ENCODE measurements at regions not wholly inside any gene's neighbourhood (a gene's known extent, or its start where the extent isn't known, plus 50 kb on each side); places are given as distances from the start of the nearest gene placed in this dataset.

DNA sequence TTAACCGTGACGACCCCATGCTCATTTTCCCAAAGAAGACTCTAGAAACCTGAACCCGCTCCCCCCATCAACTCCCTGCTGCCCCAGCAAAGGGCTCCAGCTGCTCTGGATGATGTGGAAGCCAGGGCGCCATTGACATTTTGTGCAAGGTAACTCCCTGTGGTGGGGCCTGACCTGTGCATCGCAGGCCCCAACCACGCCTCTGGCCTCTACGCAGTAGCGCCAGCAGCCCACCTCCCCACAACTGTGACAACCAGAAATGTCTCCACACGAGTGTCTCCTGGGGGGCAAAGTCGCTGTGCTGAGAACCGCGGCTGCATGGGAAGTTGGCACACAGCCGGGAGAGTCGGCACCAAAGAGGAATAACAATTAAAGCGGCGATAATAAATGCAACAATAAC, 86.9 kb upstream of the PRR5 start:
- no peak for DNase-seq (ENCODE audit: low read depth, low spot score)

DNA sequence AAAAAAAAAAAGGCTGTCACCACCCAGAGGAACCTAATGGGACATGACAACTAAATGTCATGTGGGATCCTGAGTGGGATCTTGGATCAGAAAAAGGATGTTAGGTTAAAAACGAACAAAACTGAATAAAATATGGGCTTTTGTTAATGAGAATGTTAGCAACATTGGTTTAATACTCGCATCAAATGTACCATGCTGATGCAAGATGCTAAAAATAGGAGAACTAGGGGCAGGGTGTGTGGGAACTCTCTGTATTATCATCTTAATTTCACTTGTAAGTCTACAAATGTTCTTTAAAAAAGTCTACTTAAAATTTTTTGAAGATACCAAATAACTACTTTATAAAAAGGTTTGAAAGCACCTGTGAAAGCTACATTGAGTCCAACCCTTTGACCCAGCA, 88.8 kb upstream of the PRR5 start:
- DNase-seq (ENCODE audit: low read depth, low spot score): no peak

DNA sequence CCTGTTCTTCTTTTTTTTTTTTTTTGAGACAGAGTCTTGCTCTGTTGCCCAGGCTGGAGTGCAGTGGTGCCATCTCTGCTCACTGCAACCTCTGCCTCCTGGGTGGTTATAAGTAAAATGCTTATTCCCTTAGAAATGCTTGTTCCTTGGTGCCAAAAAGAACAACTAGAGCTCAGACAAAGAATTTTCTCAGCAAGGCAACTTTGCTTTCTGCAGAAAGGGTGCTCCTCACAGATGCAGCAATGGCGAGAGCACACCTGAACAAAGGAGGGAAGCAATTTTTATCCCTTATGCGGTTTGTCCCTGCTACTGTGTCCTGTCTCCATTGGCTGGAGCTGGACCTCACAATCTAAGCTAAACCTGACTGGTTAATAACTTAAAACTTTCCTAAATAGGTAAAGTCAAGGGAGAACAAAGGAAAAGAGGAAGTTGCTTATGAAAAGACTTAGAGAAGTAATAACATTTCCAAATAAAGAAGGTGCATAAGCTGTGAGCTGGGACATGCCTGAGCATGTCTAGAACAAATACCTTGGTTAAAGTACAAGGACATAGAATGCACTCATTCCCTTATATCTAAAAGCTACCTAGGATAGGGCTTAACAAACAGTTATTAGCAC, 90.0 kb upstream of the PRR5 start:
- no peak for DNase-seq (ENCODE audit: low read depth, low spot score)

DNA sequence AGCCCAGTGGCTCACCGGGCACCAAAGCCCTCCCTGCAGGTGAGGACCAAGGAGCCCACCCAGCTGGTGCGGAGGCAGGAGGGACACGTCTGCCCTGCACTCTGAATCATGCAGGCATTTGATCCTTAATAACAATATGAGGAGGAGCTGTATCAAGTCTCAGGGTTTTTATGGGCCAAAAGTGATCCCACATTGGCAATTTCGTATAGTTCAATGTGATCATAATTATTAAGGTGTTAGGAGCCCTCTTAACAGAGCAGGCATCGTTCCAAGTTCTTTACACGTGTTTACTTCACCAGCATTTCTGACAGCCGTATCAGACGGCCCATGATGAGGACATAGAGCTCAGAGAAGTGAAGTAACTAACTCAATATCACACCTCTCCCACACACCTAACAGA, 91.9 kb upstream of the PRR5 start:
- no peak for DNase-seq (ENCODE audit: low read depth, low spot score)

DNA sequence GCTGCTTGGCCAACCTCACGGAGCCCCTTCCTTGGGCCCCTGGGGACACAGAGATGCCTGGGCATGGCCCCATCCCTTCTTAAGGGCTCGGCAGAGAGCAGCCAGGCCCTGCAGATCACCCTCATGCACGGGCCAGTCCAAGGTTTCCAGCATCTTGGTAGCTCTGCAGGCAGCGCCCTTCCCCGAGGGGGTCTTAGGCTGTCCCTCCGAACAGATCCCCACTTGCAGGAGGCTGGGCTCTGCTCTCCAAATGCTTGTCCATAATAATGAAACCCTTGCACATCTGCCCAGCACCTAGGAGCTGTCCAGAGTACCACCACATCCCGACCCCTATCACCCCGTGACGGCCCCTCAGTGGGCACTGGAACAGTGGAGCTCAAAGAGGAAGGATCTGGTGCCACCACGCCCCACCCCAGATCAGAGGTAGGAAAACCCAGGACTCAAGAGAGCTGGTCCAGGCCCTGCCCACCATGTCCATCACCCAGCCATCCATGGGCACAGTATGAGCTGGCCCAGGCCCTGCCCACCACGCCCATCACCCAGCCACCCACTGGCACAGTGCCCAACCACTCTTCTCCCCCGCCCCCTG, 92.5 kb upstream of the PRR5 start:
- DNase-seq (ENCODE audit: low read depth, low spot score): no peak

DNA sequence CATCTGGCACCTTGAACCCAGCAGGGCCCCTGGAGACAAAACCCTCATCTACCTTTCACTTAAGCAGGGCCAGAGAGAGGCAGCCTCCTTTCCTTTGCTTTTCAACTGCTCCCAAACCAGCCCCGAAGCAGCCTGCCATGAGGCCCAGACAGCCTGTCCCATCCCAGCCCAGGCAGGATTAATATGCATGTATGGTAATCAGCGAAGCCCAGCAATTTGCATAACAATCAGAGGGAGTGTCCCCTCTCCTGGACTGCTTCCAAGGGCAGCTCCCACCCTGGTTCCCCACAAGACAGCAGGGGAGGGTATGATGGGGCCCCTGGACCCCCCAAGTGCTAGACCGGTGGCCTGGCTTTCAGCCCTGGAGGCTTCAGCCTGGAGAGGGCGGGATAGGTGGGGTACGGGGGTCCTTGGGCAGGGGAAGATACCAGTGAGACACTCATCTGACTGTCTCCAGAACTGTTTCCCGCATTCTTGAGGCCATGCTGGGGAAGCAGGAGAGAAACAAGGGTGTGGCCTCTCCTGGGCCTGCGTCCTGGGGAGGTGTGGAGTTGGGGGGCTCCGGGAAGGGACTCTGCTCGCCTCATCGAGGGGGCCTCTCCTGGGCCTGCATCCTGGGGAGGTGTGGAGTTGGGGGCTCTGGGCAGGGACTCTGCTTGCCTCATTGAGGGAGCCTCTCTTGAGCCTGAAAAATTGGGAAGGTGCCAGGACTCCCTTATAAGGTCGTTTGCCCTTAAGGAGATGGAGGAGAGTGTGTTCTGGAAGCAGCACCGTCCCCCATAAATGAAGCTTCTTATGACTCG, 93.2 kb upstream of the PRR5 start:
- DNase-seq (ENCODE audit: low read depth, low spot score): no peak

DNA sequence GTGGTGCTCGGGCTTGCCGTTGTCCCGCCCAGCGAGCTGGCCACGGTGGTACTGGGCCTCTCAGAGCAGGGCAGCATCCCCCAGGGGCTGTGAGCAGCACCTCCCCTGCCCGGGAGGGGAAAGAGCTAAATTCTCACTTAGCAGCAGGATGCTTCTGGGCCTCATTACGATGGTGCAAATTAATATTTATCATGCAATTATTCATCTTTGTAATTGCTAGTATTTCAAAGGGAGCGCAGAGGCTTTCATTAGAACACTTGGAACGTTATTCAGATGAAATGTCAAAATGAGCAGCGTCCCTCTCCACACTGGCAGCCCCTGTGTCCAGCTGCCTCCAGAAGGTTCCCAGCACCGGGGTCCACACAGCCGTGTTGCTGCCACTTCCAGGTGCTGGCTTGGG, 95.9 kb upstream of the PRR5 start:
- DNase-seq (ENCODE audit: low read depth, low spot score): no peak

DNA sequence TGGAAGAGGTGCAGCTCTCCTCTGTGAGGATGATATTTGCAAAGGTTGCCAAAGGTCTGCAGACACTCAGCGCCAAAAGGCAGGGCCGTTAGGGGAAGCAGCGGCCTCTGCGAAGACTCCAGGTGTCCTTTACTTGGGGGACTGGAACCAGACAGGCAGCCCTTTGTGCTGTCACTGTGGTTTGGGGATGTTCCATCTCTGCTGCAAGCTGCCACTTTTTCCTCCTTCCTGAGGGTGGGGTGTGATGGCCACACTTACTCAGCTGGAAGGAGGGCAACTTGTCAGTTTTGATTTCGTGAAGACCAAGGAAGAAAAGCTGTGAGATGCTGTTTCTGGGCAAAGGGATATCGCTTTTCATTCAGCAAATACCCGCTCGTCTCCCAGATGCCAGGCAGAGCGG, 96.5 kb upstream of the PRR5 start:
- DNase-seq (ENCODE audit: low read depth, low spot score): no peak

DNA sequence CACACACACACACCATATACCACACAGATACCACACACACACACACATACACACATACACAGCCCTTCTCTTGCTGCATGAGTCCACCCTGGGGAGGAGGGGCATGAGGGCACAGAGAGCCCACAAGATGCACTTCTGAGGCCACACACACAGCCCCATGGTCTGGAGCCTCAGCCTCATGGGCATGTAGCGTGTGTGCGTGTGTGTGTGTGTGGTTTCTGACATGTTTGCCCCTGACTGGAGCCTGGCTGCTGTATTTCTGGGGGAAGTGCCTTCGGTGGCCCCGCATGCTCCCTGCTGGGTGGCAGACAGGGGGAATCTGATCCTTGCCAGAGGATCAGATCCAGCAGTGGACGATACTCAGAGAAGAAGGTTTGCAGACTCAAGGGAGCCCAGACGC, 97.0 kb upstream of the PRR5 start:
- DNase-seq (ENCODE audit: low read depth, low spot score): no peak

DNA sequence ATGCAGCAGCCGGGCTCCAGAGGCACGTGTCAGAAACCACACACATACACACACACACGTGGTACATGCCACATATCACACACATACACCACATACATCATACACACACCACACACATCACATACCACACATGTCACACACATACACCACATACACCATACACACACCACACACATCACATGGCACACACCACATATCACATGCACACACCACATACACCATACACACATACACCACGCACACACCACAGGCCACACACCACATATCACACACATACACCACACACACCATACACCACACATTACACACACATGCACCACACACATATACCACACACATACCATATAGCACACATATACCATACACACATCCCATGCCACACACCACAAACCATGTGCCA, 97.5 kb upstream of the PRR5 start:
- DNase-seq (ENCODE audit: low read depth, low spot score): no peak

DNA sequence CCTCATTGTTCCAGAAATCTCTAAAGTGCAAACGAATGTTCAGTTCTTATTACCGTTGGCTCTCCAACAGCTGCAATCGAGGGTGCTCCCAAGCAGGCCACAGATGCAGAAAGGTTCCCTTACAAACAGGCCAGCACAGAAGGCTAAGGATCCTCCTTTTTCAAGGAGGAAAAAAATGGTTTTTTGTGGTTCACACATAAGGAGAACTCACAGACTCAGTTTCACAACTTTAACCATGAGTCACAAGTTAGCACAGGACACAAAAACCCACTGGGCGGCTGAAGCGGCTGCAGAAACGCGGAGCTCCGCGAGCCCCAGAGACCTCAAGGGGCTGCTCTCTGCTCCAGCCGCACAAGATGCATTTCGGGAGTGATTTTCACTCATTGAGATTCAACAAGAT, 98.2 kb upstream of the PRR5 start:
- DNase-seq (ENCODE audit: low read depth, low spot score): no peak

DNA sequence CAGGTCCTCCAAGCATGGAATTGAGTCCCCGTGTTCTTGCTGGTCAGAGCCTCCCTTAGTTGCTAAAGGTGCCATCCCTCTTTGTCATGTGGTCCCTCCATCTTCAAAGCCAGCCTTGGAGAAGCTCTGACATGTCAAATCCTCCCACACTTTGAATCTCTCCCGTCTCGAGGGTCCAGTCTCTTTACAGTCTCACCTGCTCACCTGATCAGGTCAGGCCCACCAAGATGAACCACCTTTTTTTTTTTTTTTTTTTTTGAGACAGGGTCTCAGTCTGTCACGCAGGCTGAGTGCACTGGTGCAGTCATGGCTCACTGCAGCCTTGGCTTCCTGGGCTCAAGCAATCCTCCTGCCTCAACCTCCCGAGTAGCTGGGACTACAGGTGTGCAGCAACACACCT, 100.3 kb upstream of the PRR5 start:
- DNase-seq (ENCODE audit: low read depth, low spot score): no peak

DNA sequence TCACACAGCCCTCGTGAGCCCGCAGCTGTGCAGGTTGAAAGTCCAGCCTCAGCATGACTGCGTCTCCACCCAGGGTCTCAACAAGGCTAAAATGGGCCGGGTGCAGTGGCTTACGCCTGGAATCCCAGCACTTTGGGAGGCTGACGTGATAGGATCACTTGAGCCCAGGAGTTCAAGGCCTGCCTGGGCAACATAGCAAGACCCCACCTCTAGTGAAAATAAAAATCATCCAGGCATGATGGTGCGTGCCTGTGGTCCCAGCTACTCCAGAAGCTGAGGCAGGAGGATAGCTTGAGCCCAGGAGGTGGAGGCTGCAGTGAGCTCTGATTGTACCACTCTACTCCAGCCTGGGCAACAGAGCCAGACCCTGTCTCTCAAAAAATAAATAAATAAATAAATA, 100.8 kb upstream of the PRR5 start:
- DNase-seq (ENCODE audit: low read depth, low spot score): no peak

DNA sequence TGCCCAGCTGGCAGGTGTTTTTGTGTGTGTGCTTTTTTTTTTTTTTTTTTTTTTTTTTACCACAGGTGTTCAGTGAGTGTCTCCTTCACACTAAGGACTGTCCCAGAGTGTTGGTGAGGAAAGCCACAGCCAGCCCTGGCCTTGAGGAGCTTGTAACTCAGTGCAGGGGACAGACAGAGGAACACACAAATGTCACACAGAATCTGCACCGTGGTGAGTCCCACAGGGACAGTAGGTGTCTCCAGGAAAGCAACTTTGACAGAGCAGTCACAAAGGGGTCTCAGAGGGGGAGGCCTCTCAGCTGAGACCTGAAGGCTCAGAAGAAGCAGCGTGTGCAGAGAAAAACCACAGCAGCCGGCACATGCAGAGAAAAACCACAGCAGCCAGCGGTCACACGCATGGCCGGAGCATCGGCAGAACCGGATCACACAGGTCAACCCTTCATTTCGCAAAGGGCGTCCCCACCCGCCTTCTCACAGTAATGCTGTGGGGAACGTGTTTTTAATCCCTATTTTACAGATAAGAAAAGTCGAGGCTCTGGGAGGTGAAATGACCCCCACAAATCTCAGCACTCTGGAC, 101.7 kb upstream of the PRR5 start:
- DNase-seq (ENCODE audit: low read depth, low spot score): no peak

DNA sequence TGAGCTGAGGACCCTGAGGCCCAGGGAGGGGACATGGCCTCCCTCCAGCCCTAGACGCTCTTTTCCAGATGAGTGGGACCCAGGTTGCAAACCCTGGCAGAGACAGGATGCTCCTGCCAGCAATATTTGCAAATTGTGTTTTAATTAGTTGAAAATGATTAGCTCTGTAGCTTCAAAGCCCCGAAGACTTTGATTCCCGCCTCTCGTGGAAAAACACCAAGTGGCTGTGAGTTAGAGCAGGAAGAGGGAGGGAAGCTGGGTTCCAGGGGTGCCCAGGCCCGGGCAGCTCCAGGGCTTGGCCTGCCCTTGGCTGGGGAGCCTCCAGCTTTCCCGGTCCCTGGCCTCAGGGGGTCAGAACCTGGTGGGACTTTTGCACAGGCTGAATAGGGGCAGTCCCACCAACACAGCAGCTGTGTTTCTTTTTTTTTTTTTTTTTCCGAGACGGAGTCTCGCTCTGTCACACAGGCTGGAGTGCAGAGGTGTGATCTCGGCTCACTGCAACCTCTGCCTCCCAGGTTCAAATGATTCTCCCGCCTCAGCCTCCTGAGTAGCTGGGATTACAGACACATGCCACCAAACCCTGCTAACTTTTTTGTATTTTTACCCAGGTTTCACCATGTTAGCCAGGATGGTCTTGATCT, 101.6 kb upstream of the RTL6 start:
- no peak for DNase-seq (ENCODE audit: low read depth, low spot score)

DNA sequence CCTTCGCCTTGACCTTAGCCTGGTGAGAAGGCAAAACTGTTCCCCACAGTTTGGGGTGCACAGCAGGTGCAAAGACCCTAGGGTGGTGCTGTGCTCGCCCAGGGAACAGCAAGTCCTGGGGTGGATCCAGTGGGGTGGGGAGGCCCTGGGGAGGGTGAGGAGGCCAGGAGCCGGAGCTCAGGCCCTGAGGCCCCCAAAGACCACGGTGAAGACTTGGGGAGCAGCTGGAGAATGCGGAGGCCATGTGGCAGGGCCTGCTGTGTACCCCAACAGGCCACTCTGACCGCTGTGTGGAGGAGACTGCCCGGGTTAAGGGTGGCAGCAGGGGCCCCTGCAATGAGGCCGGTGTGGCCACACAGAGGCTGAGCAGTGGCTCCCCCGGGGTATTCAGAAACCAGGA, 101.1 kb upstream of the RTL6 start:
- DNase-seq (ENCODE audit: low read depth, low spot score): no peak

DNA sequence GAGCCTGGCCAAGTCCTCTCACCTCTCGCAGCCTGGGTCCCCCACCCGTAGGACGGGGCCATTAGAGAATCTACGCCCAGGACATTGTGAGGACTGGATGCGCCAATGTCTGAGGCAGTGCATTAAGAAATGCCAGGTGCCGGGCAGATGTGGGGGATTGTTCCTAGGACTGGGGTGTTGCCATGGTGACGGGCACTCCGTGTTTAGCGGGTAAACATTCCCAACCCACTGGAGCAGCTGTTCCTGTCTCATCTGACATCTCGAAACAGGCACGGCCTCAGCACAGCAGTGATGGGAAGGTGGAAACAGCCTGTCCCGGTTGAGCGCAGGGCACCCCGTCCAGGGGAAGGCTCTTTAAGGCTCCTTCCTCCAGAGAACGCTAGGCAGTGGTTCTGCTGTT, 99.6 kb upstream of the RTL6 start:
- DNase-seq (ENCODE audit: low read depth, low spot score): no peak

DNA sequence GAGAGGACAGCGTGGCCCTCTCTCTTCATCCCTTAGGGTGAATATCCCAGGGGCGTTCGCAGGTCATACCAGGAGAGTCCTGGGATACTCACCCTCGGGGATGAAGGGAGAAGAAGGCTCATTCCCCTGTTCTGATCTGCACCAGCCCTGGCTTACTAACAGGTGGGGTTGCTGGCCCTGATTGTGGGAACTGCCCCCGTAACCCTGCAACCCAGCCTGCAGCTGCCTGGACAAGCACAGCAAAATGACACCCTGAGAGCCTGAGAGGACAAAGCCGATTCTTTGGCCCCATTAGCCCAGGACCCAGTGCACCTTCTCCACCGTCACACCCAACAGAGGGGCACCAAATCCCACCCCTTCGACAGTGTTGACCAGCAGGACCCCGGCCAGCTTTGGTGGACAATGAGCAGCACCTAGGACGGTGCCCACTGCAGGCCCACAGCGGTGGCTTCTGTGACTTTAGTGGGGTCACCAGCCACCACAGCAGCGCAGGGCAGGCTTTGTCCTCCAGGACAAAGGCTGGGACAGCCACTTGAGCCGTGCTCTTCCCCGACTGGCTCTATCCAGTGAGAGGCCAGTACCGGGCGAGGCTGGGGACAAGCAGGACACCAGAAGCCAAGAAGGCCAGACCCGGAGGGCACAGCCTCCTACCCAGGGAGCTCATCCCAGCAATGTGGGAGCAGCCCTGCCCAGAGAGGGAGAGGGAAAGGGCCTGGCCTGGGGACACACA, 98.5 kb upstream of the RTL6 start:
- no peak for DNase-seq (ENCODE audit: low read depth, low spot score)

DNA sequence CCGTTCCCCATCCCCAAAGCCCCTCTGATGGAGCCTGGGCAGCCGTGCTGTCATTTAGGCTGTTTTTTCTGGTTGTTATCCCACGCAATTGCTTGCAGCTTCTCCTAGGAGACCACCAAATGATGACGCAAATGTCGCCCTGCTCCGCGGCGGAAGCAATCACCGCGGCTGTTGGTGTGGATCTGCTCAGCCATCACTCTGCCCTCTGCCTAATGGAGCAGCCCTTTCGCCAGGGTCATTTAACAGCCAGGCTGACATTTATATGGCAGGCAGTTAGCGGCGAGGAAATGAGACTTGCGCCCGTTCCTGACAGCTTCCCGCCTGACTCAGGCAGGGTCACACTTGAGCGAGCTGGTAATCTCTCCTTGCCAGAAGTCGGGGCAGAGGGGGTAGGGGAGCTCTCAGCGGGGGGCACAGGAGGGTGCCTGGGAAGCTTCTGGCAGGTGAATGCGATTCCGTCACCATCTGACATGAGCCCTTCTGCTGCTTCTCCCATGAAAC, 97.9 kb upstream of the RTL6 start:
- no peak for DNase-seq (ENCODE audit: low read depth, low spot score)

DNA sequence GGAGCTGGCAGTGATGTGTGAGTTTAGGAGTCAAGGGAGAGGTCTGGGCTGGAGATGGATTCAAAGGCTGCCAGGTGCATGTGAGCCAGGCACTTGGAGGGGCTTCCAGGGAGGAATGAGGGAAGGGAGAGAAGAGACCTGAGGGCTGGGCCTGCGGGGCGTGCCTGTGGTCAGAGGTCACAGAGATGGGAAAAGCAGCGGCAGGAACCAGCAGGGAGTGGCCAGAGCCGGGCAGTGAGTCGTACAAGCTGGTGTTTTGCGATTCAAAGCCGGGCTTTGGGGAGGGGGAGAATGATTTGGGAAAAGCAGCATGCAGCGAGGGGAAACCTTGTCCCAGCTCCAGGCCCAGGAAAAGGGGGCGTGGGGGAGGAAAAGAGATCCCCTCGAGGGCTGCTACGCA, 96.9 kb upstream of the RTL6 start:
- DNase-seq (ENCODE audit: low read depth, low spot score): no peak

DNA sequence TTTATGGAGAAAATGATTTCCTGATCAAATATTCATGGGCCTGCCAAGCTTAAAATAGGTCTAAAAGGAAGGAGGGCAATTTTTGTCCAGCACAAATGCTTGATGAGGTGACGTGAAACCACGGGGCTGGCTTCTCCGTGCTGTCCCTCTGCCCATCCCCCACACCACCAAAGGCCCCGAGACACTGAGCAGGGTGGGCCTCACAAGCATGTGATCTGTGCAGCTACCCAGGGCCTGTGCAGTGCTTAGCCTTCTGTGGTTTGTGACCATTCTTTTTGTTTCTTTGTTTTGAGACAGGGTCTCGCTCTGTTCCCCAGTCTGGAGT, 94.8 kb upstream of the RTL6 start:
- DNase-seq (ENCODE audit: low read depth, low spot score): no peak
